NCI-H128 (cell line): ENCODE measurements at regions not wholly inside any gene's neighbourhood (a gene's known extent, or its start where the extent isn't known, plus 50 kb on each side); places are given as distances from the start of the nearest gene placed in this dataset.
"Not testable (repeated sequence)": the region's sequence is repeated elsewhere in the genome, so short reads cannot be mapped to it uniquely, and the experiment has no call there.

Experiments used
- DNase-seq: peaks from one replicate; lab custom pipeline; 2025; ENCODE audit not compliant: unreplicated experiment; lab: John Stamatoyannopoulos, UW

DNA sequence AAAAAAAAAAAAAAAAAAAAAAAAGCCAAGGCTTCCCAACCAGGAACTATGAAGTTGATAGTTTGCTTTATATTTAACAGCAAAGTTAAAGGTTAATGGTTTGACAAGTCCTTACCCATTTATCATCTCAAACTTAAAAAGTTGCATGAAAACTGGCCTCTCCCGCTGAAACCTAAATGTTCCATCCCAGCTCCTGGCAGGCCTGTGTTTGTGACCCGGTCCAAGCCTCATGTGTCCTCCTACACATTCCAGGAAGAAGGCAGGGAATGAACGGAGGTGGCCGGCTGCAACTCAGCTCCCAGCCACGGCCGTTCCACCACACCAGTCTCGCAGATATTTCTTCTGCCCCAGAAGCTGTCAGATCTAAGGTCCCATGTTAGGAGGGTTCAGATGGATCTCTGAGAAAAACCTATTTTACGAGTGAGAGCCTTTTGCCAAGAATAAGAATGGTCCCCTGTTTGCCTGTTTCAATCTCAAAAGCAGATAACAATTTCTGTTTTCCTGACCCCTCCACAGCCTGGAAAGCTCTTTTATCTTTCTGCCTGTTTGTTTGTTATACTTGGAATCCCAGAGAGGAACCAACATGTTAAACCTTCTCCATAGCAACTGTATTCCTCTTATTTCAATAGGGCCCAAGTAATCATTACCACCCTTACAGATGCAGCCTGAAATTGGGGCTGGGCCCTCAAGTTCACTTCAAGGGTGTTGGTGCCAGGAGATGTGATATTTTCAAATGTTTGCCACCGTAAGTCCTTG lies 56.5 kb downstream of the KCTD12 start:
- DNase-seq = no peak

- no peak for DNase-seq
These were observed 57.9 kb downstream of the KCTD12 start for GRCh38 chr13:76828316-76828741.

DNA sequence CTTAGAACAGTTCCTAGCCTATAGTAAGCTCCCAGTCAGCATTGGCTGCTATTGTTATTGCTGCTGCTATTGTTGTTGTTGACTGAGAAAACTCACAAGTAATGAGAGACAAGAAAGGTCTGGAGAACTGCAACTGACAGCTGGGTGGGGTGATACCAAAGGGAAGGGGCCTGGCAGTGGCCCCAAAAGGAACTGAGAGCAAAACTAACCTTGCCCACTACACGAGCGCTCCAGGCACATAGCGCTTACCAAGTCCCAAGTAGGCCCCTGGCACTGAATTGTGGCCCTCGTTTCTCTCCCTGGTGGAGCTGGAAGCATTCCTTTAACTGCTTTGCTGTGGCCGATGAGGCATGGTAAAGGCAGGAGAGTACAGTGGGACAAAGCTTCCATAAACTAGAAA lies 59.7 kb downstream of the KCTD12 start:
- no peak for DNase-seq

GRCh38 chr13:76825430-76825829 lies 60.8 kb downstream of the KCTD12 start:
- DNase-seq = no peak

DNA sequence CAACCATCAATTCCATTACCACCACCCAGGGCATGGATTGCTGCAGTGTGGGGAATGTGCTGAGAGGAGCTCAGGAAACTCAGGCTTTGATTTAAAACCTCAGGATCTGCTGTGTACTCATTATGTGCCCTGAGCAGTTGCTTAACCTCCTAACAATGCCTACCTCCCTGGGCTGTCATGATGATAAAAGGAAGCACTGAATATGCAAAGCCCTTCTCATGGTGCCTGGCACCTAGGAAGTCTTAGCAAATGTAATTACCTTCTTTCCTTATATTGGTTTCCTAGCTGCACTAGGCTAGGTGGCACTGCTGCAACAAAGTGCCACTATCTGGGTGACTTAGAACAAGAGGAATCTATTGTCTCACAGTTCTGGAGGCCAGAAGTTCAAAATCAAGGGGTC lies 62.2 kb downstream of the KCTD12 start:
- no peak for DNase-seq

GRCh38 chr13:76822698-76823267 lies 63.4 kb downstream of the KCTD12 start:
- DNase-seq = no peak

DNA sequence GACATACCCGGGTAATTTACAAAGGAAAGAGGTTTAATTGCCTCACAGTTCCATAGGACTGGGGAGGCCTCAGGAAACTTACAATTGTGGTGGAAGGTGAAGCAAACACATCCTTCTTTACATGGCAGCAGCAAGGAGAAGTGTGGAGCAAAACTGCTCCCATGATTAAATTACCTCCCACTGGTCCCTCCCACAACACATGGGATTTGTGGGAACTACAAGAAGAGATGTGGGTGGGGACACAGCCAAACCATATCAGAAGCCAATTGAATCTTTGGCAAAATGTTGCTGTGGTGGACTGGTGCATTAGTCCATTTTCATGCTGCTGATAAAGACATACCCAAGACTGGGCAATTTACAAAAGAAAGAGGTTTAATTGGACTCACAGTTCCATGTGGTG lies 65.0 kb downstream of the KCTD12 start:
- DNase-seq = not testable (repeated sequence)

DNA sequence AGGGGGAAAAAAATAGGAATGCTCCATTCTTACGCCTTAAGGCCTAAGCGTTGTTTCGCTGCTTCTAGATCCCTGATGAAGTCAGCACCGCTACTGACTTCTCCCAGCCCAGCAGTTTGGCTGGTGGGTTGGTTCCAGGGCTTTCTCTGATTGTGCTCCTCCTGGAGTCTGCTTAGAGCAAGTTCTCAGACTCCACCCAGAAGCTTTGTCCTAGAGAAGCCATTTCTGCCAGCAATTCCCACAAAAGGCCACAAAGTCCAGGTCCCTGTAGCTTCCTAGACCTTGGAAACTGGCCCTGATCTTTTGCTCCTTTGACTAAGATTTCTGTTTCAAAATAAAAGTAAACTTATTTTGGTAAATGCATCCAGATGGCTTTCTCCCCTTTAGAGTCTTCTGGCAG lies 65.4 kb downstream of the KCTD12 start:
- no peak for DNase-seq

DNA sequence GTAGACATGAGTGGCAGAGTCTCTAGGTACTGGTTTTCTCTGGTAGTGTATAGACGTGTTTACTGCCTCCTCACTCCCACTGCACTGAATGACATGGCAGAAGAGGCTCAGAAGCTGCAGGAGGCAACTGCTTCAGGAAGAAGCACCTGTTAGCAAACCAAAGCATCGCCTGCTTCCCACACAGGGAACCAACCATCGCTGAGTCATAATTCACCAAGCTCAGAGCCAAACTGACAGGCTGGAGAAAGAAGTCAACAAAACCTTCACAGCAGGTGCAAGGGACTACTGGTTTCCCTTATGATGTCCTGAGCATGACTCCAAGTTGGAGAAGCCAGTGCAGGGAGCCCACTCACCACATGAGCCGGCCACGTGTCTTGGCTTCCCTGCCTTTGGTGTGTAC lies 69.8 kb downstream of the KCTD12 start:
- DNase-seq = no peak

GRCh38 chr13:76815344-76815743 lies 70.9 kb downstream of the KCTD12 start:
- DNase-seq = no peak

- no peak for DNase-seq
These were observed 72.3 kb downstream of the KCTD12 start for GRCh38 chr13:76813891-76814290.

DNA sequence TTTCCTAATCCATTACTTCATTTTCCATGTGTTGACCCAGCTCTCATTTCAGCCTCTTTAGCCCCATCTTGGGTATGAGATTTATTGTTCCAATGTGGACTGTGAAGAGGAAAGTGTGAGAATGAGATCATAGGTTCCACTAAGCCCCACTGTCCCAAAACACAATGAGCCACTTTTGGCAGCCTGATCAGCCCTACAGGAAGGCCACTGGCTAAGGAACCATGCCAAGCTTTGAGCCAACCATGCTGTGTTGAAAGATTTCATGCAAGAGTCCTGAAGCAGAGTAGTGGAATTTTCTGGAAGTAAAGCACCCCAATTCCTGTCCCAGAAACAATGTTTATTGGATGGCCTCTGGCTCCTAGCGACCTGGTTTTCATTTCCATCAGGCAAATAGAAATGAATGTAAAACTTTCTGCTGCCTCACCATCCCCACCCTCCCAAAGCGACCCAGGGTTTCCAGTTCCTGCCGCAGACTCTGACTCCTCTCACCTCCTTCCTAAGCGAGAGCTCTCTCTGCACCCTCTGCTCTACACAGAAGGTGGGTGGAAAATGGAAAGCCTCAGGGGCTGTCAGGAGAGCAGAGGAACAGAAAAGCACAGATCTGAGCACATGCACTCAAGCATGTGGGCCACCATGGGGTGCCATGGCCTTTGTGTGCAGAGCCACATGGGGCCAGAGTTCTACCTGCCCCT lies 73.1 kb downstream of the KCTD12 start:
- DNase-seq = no peak

DNA sequence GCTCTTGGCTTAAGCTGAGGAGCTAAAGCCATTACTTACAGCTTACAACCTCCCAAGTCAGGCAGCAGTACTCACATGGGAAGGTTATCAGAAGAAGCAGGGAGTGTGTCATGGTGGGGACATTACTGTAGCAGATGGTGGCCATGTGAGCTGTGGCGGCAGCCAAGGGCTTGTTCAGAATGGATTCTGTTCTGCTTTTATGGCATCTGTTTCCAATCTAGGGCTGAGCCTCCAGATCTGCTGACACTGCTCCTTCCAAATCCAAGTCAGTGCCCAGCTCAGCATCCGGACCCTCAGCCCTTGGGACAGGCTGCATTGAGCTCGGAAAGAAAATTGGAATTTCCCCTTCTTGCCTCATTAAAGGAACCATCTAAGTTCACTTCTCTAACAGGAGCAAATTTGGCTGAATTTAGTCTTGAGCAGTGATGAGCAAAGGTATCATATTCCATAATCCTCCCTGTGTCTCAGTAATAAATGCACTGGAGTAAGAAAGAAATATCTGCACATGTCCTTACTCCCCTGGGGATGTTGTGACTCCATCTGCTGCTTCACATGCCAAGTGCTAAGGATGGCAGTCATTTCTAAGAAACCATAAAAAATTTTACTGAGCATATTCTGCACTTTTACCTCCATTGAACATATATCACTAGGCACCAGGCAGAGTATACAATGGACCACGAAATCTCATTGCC lies 73.9 kb downstream of the KCTD12 start:
- DNase-seq = no peak

DNA sequence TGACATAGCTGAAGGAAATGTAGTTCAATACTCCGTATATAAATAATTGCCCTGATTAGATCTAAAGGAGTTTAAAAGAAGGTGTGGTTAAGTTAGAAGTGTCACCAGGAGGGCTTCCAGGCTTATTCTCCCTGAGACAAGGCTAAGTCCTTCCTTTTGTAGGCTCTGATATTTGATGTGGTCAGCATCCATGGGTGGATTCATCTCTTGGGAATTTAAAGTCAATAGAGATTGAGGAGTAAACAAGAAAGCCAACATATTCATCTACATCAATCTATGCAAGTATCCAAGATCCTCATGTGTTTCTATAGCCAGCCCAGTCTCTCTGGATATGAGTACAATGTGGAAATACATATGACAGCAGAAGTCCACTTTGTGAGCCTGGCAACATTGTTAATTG lies 76.8 kb downstream of the KCTD12 start:
- DNase-seq = no peak

DNA sequence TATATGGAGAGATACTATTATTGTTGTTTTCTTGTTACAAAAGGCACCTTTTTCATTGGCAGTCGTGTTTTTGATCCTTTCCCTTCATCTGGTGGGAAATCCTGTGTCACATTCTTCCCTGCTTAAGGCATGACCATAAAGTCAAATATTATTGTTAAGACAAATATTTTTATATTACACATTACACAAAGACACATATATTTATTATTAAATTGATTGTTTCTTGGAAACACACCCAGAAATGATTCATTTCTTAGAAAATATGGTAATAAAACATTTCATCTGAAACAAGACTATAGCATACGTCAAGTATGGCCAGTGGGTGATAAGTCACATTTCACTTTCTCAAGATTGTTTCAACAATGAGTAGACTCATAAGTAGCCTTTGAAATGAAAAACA lies 77.3 kb downstream of the KCTD12 start:
- DNase-seq = no peak

DNA sequence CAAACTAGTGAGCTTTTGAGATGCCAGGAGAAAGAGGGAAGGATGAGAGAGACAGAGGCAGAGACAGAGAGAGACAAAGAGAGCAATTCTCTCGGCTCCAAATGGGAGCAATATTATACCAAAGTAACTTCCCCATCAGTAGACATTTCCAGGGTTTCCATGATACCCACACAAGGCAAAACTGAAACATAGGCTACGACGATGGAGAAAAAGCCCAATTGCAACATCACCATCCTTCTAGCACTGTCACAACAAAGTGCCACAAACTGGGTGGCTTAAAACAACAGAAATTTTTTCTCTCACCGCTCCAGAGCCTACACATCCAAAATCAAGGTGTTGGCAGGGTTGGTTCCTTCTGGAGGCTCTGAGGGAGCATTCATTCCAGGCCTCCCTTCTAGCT lies 81.4 kb downstream of the KCTD12 start:
- DNase-seq = no peak

- no peak for DNase-seq
These were observed 82.4 kb downstream of the KCTD12 start for GRCh38 chr13:76803831-76804230.

GRCh38 chr13:76800943-76801342 lies 85.3 kb downstream of the KCTD12 start:
- DNase-seq = no peak

- no peak for DNase-seq
These were observed 86.5 kb downstream of the KCTD12 start for GRCh38 chr13:76799696-76800095.

- no peak for DNase-seq
These were observed 88.2 kb downstream of the KCTD12 start for GRCh38 chr13:76798037-76798436.

- no peak for DNase-seq
These were observed 88.8 kb downstream of the KCTD12 start for GRCh38 chr13:76797361-76797760.

DNA sequence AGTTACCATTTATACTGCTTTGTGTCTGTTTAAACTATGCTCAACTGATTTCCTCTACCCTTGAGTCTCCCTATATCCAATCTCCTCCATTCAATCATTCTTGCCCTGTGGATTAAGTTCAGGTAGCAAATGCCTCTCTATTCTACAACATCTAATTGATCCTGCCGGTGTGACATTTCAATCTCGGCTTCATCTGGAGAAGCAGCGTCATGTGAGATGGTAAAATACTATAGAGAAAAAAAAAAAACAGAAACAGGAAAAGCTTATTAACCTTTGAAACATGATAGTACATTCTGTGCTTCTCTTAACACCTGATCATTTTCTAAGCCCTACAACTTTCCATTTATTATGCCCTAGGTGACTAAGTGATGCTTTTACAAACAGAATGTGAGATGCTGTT lies 89.4 kb downstream of the KCTD12 start:
- DNase-seq = no peak
